ENCODE measurements at regions not wholly inside any gene's neighbourhood (a gene's known extent, or its start where the extent isn't known, plus 50 kb on each side); places are given as distances from the start of the nearest gene placed in this dataset.

GRCh38 chr18:57859314-57859713, 56.2 kb upstream of the ATP8B1 start:
- no peak overlapping the region for H3K27ac ChIP-seq
- H3K4me1 ChIP-seq (replicated peaks in 1 of 2): no peaks in the 10 kb centered on the region
- H3K4me3 ChIP-seq: no peak overlapping the region
- H3K36me3 ChIP-seq (replicated peaks in 1 of 2): no peaks in the 10 kb centered on the region
- H3K9me3 ChIP-seq (replicated peaks in 1 of 3): no peaks in the 10 kb centered on the region
- TF ChIP-seq POLR2A (IDR thresholded peaks at IDR 0.05): no peak
- TF ChIP-seq CTCF (IDR thresholded peaks at IDR 0.05): peak in 5 of 6 experiments; percentile 17 to 54 (median 30)
- DNase-seq: peak in 2 of 7 donors; percentile 14 to 30
- intact Hi-C loops (cut with DNase I): no loop called here
- no peaks in the 10 kb centered on the region for H3K27me3 ChIP-seq

- intact Hi-C loops (cut with DNase I): no loop called here
- Histone ChIP-seq H3K27ac (no peak overlapping the region), H3K4me1 (replicated peaks in 1 of 2) (no peaks in the 10 kb centered on the region), H3K27me3 (no peaks in the 10 kb centered on the region), H3K4me3 (no peak overlapping the region), H3K9me3 (replicated peaks in 1 of 3) (no peaks in the 10 kb centered on the region), H3K36me3 (replicated peaks in 1 of 2) (no peaks in the 10 kb centered on the region)
- WGBS, 4 donors: 80 to 88% (median 82%) methylated on average over 9 of the region's 9 CpGs
- no peak for TF ChIP-seq POLR2A (IDR thresholded peaks at IDR 0.05)
- no peak for TF ChIP-seq CTCF (IDR thresholded peaks at IDR 0.05)
- DNase-seq: no peak
Observed at GRCh38 chr18:57856557-57857280, 53.6 kb upstream of the ATP8B1 start.

GRCh38 chr18:57856128-57856527, 53.0 kb upstream of the ATP8B1 start:
- WGBS, 4 donors: 85 to 93% (median 90%) methylated on average over 3 of the region's 3 CpGs
- Histone ChIP-seq H3K9me3 (replicated peaks in 1 of 3) (no peaks in the 10 kb centered on the region), H3K36me3 (replicated peaks in 1 of 2) (no peaks in the 10 kb centered on the region), H3K4me3 (no peak overlapping the region), H3K27me3 (no peaks in the 10 kb centered on the region), H3K27ac (no peak overlapping the region), H3K4me1 (replicated peaks in 1 of 2) (no peaks in the 10 kb centered on the region)
- TF ChIP-seq POLR2A (IDR thresholded peaks at IDR 0.05): no peak
- TF ChIP-seq CTCF (IDR thresholded peaks at IDR 0.05): no peak
- intact Hi-C loops (cut with DNase I): no loop called here
- no peak for DNase-seq

DNA sequence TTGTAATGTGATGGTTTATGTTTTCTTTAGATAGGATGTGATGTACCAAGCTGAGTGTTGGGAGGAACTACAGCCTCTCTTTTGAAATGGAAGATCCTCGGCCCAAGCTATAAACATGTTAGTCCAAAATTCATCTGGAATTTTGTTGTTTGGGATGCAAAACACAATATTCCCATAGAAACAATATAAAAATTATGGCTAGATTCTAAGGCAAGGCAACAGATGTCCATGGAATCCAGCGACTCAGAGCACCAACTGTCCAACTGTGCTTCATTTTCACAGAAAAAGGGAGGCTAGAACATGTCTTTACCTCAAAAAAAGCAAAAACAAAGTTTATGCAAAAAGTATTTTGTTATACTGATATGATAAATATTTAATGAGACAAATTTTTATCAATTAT, 52.4 kb upstream of the ATP8B1 start:
- no peak for DNase-seq
- TF ChIP-seq POLR2A (IDR thresholded peaks at IDR 0.05) (no peak), CTCF (IDR thresholded peaks at IDR 0.05) (no peak)
- H3K36me3 ChIP-seq (replicated peaks in 1 of 2): no peaks in the 10 kb centered on the region
- H3K4me1 ChIP-seq (replicated peaks in 1 of 2): no peaks in the 10 kb centered on the region
- H3K4me3 ChIP-seq: no peak overlapping the region
- no peak overlapping the region for H3K27ac ChIP-seq
- no peaks in the 10 kb centered on the region for H3K9me3 ChIP-seq (replicated peaks in 1 of 3)
- WGBS, 4 donors: 93 to 100% (median 95%) methylated on average over 2 of the region's 2 CpGs
- no peaks in the 10 kb centered on the region for H3K27me3 ChIP-seq
- intact Hi-C loops (cut with DNase I): no loop called here
